DOHH2 (cell line): ENCODE measurements at regions not wholly inside any gene's neighbourhood (a gene's known extent, or its start where the extent isn't known, plus 50 kb on each side); places are given as distances from the start of the nearest gene placed in this dataset.

Experiments
- CTCF ChIP-seq: fragments of 200-600 bp; sonication (generic); IDR thresholded peaks from one replicate; pipeline ENCODE4 v1.5.1; 2014; ENCODE audit warnings: antibody characterized with exemption, mild to moderate bottlenecking, low read depth, low read length; ENCODE audit not compliant: poor library complexity, severe bottlenecking
- EZH2phosphoT487 ChIP-seq: fragments of 200-600 bp; sonication (generic); IDR thresholded peaks from 2 replicates; pipeline ENCODE4 v1.6.1; 2017; ENCODE audit warnings: borderline replicate concordance, mild to moderate bottlenecking, antibody characterized with exemption, low read length, moderate library complexity, mixed read lengths

- TF ChIP-seq CTCF, result no peak
- TF ChIP-seq EZH2phosphoT487, result no peak
These were observed 68.8 kb upstream of the BCL9 start for GRCh38 chr1:147472489-147472888.
